Ascending aorta (tissue), 2 donors: ENCODE measurements at regions not wholly inside any gene's neighbourhood (a gene's known extent, or its start where the extent isn't known, plus 50 kb on each side); places are given as distances from the start of the nearest gene placed in this dataset.

ENCODE experiments used
- DNase-seq, 2 donors: peaks; one replicate each; pipeline ENCODE4 v3.0.0-alpha.2; 2019; ENCODE audit warnings: low spot score in 2 of 2
- H3K27ac ChIP-seq, 2 donors: fragments of 200-600 bp; sonication (generic); one replicate each; pipeline ENCODE4 v1.5.1; 2016 to 2017; ENCODE audit warnings: mild to moderate bottlenecking in 1 of 2
- H3K27me3 ChIP-seq: fragments of 200-600 bp; sonication (generic); one replicate; pipeline ENCODE4 v1.5.1; 2017
- H3K36me3 ChIP-seq, 2 donors: fragments of 200-600 bp; sonication (generic); one replicate each; pipeline ENCODE4 v1.5.1; 2016
- H3K4me1 ChIP-seq, 2 donors: fragments of 200-600 bp; sonication (generic); one replicate each; pipeline ENCODE4 v1.5.1; 2016 to 2017; ENCODE audit warnings: mild to moderate bottlenecking in 1 of 2
- H3K4me3 ChIP-seq, 2 donors: fragments of 200-600 bp; sonication (generic); one replicate each; pipeline ENCODE4 v1.5.1; 2016 to 2017; ENCODE audit warnings: mild to moderate bottlenecking in 1 of 2
- H3K9me3 ChIP-seq, 2 donors: fragments of 200-600 bp; sonication (generic); one replicate each; pipeline ENCODE4 v1.5.1; 2016
- intact Hi-C: fragments of 100-400 bp; cut with DNase I; formaldehyde crosslinking; loops from one replicate; pipeline ENCODE4 v1.15.1; 2023
- TF ChIP-seq, protein P1 (sequence below), 3 experiments: fragments of 200-600 bp in 2 of 3; fragments of 450-650 bp in 1 of 3; sonication (generic) in 2 of 3; IDR thresholded peaks; one replicate each; pipeline ENCODE4 v1.5.1; 2016 to 2019; ENCODE audit warnings: antibody characterized with exemption in 3 of 3, mild to moderate bottlenecking in 1 of 3, moderate library complexity in 1 of 3

DNA sequence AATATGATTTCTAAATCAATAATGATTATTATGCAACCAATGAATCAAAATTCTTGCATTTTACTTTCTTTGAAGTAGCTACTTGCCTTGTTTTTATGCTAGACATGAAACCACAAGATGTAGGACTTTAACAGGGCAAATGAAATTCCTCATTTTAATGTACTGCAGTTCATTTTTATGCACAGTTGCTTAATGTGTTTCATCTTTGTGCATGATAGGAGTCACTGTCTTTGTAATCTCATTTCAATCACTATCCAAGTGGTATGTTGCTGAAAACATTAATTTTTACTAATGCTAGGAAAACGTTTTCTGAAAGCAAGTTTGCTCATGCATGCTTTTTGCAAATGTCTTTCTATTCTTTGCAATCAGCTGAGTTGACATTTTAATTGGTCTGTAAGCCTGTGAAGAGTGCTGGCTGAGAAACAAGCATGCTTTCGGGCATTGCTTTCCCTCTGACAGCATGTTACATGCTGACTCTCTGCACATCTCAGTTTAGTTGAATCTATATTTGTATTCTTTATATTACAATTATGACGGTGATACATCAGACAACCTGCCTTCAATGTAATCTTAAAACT lies 535.0 kb upstream of the CDH18 start:
- TF ChIP-seq, protein P1, sequence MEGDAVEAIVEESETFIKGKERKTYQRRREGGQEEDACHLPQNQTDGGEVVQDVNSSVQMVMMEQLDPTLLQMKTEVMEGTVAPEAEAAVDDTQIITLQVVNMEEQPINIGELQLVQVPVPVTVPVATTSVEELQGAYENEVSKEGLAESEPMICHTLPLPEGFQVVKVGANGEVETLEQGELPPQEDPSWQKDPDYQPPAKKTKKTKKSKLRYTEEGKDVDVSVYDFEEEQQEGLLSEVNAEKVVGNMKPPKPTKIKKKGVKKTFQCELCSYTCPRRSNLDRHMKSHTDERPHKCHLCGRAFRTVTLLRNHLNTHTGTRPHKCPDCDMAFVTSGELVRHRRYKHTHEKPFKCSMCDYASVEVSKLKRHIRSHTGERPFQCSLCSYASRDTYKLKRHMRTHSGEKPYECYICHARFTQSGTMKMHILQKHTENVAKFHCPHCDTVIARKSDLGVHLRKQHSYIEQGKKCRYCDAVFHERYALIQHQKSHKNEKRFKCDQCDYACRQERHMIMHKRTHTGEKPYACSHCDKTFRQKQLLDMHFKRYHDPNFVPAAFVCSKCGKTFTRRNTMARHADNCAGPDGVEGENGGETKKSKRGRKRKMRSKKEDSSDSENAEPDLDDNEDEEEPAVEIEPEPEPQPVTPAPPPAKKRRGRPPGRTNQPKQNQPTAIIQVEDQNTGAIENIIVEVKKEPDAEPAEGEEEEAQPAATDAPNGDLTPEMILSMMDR (IDR thresholded peaks at IDR 0.05) = no peak
- no peak overlapping the region for H3K27ac ChIP-seq
- no peak for DNase-seq
- no peaks in the 10 kb centered on the region for H3K4me1 ChIP-seq
- no peak overlapping the region for H3K4me3 ChIP-seq
- no peaks in the 10 kb centered on the region for H3K36me3 ChIP-seq
- no peaks in the 10 kb centered on the region for H3K27me3 ChIP-seq
- intact Hi-C loops = no loop called here
- H3K9me3 ChIP-seq = no peaks in the 10 kb centered on the region

DNA sequence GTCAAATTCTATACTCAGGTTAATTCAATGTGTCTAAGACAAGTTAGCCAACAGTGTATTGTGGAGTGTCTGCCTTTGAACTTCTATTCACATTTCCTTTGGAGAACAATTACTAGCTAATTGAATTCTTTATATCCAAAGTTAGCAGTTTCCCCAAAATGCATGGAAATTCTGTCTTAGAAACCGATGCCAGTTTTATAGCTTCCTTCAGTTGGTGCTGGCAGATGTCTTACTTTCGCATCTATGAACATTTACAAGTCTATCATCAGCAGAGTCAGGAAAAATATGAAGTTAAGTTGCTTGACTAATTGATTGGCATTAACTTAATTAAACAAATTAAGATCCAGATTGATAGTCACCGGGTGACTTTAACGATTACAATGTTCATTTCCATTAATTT lies 527.6 kb upstream of the CDH18 start:
- intact Hi-C loops = no loop called here
- Histone ChIP-seq H3K27me3 (no peaks in the 10 kb centered on the region), H3K4me1 (no peaks in the 10 kb centered on the region), H3K4me3 (no peak overlapping the region), H3K9me3 (no peaks in the 10 kb centered on the region), H3K36me3 (no peaks in the 10 kb centered on the region), H3K27ac (no peak overlapping the region)
- TF ChIP-seq, protein P1 (IDR thresholded peaks at IDR 0.05) = no peak
- DNase-seq = no peak

DNA sequence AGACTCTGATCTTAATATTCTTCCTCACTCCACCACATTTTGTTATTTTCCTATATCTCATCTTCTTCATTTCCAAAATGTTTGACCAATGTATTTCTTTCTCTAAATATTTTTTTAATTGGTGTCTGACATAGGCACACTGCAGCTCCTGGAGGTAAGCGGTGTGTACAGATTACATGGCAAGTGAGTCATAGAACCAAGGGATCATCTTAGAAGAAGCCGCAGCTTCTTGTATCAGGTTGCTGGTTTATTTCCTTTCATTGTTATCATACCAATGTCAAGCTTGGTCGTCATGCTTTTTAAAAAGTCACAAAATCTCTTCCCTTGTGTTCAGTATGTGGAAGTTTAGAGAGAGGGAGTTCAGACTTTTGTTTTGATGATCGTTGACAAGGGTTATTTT lies 526.1 kb upstream of the CDH18 start:
- Histone ChIP-seq H3K4me3 (no peak overlapping the region), H3K27me3 (no peaks in the 10 kb centered on the region), H3K9me3 (no peaks in the 10 kb centered on the region), H3K4me1 (no peaks in the 10 kb centered on the region), H3K36me3 (no peaks in the 10 kb centered on the region), H3K27ac (no peak overlapping the region)
- TF ChIP-seq, protein P1 (IDR thresholded peaks at IDR 0.05) = no peak
- intact Hi-C loops = no loop called here
- DNase-seq = no peak

DNA sequence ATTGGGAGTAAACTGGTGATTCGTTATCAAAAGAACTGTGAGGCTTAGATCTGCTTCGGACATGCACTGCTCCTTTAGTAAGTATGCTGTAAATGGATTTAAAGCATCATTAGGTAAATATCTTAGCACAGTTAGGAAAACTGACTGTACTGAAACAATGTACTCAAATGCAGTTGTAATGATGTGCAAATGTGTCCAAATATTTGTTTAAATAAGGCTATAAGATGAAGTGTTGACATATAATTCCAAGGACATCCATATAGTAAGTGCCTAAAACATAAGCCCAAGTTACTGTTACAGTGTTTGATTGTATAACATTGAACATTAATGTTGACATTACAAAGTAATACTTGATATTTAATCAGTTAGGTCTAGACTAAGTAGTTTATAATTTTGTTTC lies 512.5 kb upstream of the CDH18 start:
- TF ChIP-seq, protein P1 (IDR thresholded peaks at IDR 0.05) = no peak
- no peak for DNase-seq
- H3K4me1 ChIP-seq = no peaks in the 10 kb centered on the region
- no peak overlapping the region for H3K4me3 ChIP-seq
- no peak overlapping the region for H3K27ac ChIP-seq
- intact Hi-C loops = no loop called here
- no peaks in the 10 kb centered on the region for H3K9me3 ChIP-seq
- no peaks in the 10 kb centered on the region for H3K27me3 ChIP-seq
- no peaks in the 10 kb centered on the region for H3K36me3 ChIP-seq

DNA sequence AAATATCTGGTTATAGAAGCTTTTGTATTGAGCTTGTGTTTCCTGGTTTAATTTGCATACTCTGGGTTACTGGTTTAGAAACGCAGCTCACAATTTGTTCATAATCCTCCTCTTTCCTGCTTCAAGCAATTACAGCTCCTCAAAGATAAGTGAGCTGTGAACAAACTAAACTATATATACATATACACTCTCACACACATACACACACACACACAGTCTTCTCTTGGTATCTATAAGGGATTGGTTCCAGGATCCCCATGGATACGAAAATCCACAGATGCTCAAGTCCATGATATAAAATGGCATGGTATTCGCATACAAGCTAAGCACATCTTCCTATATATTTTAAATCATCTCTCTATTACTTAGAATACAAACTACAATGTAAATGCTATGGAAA lies 510.9 kb upstream of the CDH18 start:
- H3K4me3 ChIP-seq = no peak overlapping the region
- H3K27me3 ChIP-seq = no peaks in the 10 kb centered on the region
- H3K9me3 ChIP-seq = no peaks in the 10 kb centered on the region
- H3K27ac ChIP-seq = no peak overlapping the region
- intact Hi-C loops = no loop called here
- DNase-seq = no peak
- H3K36me3 ChIP-seq = no peaks in the 10 kb centered on the region
- TF ChIP-seq, protein P1 (IDR thresholded peaks at IDR 0.05) = no peak
- H3K4me1 ChIP-seq = no peaks in the 10 kb centered on the region

DNA sequence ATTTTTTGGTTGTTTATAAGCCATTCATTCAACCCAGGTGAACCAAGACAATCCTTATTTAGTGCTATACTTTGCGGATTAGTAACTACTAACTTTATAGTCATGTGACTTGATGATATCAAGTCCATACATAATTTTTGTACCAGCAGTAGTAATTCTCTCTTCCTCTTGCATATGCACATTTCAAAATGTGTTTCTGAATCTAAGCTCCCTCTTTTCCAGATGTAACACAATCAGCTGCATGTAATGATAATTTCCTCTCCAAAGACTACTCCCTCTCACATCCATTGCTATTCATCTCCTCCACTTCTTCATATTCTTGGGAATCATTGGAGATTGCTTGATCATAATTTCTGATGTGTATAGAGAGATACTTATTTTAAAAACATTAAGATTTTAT lies 510.1 kb upstream of the CDH18 start:
- Histone ChIP-seq H3K27me3 (no peaks in the 10 kb centered on the region), H3K4me1 (no peaks in the 10 kb centered on the region), H3K27ac (no peak overlapping the region), H3K4me3 (no peak overlapping the region), H3K9me3 (no peaks in the 10 kb centered on the region), H3K36me3 (no peaks in the 10 kb centered on the region)
- intact Hi-C loops = no loop called here
- no peak for DNase-seq
- TF ChIP-seq, protein P1 (IDR thresholded peaks at IDR 0.05) = no peak
